HL-60/S4 treated with phorbol 12-myristate 13-acetate at 8.2 ng/mL for 4 days and 3 days (cell line): ENCODE measurements at regions not wholly inside any gene's neighbourhood (a gene's known extent, or its start where the extent isn't known, plus 50 kb on each side); places are given as distances from the start of the nearest gene placed in this dataset.

Experiments used
- in situ Hi-C: fragments of 300-500 bp; cut with MboI; formaldehyde crosslinking; loops from 2 replicates; pipeline ENCODE4 v1.15.0; 2022; ENCODE audit warnings: low sequenced_read_pairs

GRCh38 chr11:134529212-134530096 lies 117.4 kb upstream of the B3GAT1 start:
- in situ Hi-C loops = no loop called here

GRCh38 chr11:134528453-134528852 lies 116.4 kb upstream of the B3GAT1 start:
- in situ Hi-C loops = no loop called here

- in situ Hi-C loops = no loop called here
These were observed 115.6 kb upstream of the B3GAT1 start for GRCh38 chr11:134527382-134528243.

- in situ Hi-C loops = no loop called here
These were observed 113.1 kb upstream of the B3GAT1 start for GRCh38 chr11:134524896-134525845.

- in situ Hi-C loops = no loop called here
These were observed 112.2 kb upstream of the B3GAT1 start for GRCh38 chr11:134524201-134524600.

- in situ Hi-C loops = no loop called here
These were observed 110.9 kb upstream of the B3GAT1 start for GRCh38 chr11:134522782-134523570.

GRCh38 chr11:134521452-134522289 lies 109.6 kb upstream of the B3GAT1 start:
- in situ Hi-C loops = no loop called here

GRCh38 chr11:134521001-134521400 lies 109.0 kb upstream of the B3GAT1 start:
- in situ Hi-C loops = no loop called here

GRCh38 chr11:134519788-134520187 lies 107.7 kb upstream of the B3GAT1 start:
- in situ Hi-C loops = no loop called here

- in situ Hi-C loops = no loop called here
These were observed 107.3 kb upstream of the B3GAT1 start for GRCh38 chr11:134519390-134519750.

- in situ Hi-C loops = no loop called here
These were observed 106.8 kb upstream of the B3GAT1 start for GRCh38 chr11:134518616-134519389.

GRCh38 chr11:134517621-134518293 lies 105.7 kb upstream of the B3GAT1 start:
- in situ Hi-C loops = no loop called here

- in situ Hi-C loops = no loop called here
These were observed 105.1 kb upstream of the B3GAT1 start for GRCh38 chr11:134517115-134517514.

- in situ Hi-C loops = no loop called here
These were observed 104.5 kb upstream of the B3GAT1 start for GRCh38 chr11:134516529-134516928.

- in situ Hi-C loops = no loop called here
These were observed 103.3 kb upstream of the B3GAT1 start for GRCh38 chr11:134515081-134515960.

GRCh38 chr11:134514354-134514951 lies 102.4 kb upstream of the B3GAT1 start:
- in situ Hi-C loops = no loop called here
